ENCODE measurements at regions not wholly inside any gene's neighbourhood (a gene's known extent, or its start where the extent isn't known, plus 50 kb on each side); places are given as distances from the start of the nearest gene placed in this dataset.
A peak's percentile ranks its signal among the peaks of the same experiment; 100 is the strongest.
"Not testable (repeated sequence)": the region's sequence is repeated elsewhere in the genome, so short reads cannot be mapped to it uniquely, and the experiment has no call there.

- no peak for TF ChIP-seq CTCF (IDR thresholded peaks at IDR 0.05; ENCODE audit: low read depth, low read length)
- H3K4me3 ChIP-seq (ENCODE audit: low read depth, low read length) = no peak overlapping the region
- no peak for DNase-seq (ENCODE audit: low read depth, low spot score)
- in situ Hi-C loops (cut with HindIII; ENCODE audit: low sequenced_read_pairs) = no loop called here
These were observed 202.1 kb upstream of the UBE2E3 start for GRCh38 chr2:180778291-180778690.

GRCh38 chr2:180776921-180777320 lies 203.5 kb upstream of the UBE2E3 start:
- peak; percentile 39 for DNase-seq (ENCODE audit: low read depth, low spot score)
- TF ChIP-seq CTCF (IDR thresholded peaks at IDR 0.05; ENCODE audit: low read depth, low read length) = no peak
- H3K4me3 ChIP-seq (ENCODE audit: low read depth, low read length) = no peak overlapping the region
- in situ Hi-C loops (cut with HindIII; ENCODE audit: low sequenced_read_pairs) = no loop called here

GRCh38 chr2:180775711-180776110 lies 204.7 kb upstream of the UBE2E3 start:
- no peak for TF ChIP-seq CTCF (IDR thresholded peaks at IDR 0.05; ENCODE audit: low read depth, low read length)
- H3K4me3 ChIP-seq (ENCODE audit: low read depth, low read length) = no peak overlapping the region
- in situ Hi-C loops (cut with HindIII; ENCODE audit: low sequenced_read_pairs) = no loop called here
- no peak for DNase-seq (ENCODE audit: low read depth, low spot score)

- in situ Hi-C loops (cut with HindIII; ENCODE audit: low sequenced_read_pairs); DNase-seq (ENCODE audit: low read depth, low spot score); H3K4me3 ChIP-seq (ENCODE audit: low read depth, low read length): not testable (repeated sequence)
These were observed 215.1 kb upstream of the UBE2E3 start for GRCh38 chr2:180765316-180765715.

GRCh38 chr2:180763263-180763989 lies 217.0 kb upstream of the UBE2E3 start:
- TF ChIP-seq CTCF (IDR thresholded peaks at IDR 0.05; ENCODE audit: low read depth, low read length) = no peak

GRCh38 chr2:180761224-180761623 lies 219.2 kb upstream of the UBE2E3 start:
- in situ Hi-C loops (cut with HindIII; ENCODE audit: low sequenced_read_pairs) = no loop called here
- no peak overlapping the region for H3K4me3 ChIP-seq (ENCODE audit: low read depth, low read length)
- no peak for TF ChIP-seq CTCF (IDR thresholded peaks at IDR 0.05; ENCODE audit: low read depth, low read length)
- peak; percentile 71 for DNase-seq (ENCODE audit: low read depth, low spot score)

More at GRCh38 chr2:180763263-180763989, 217.0 kb upstream of the UBE2E3 start:
- DNase-seq (ENCODE audit: low read depth, low spot score) = no peak
- no peak overlapping the region for H3K4me3 ChIP-seq (ENCODE audit: low read depth, low read length)
- in situ Hi-C loops (cut with HindIII; ENCODE audit: low sequenced_read_pairs) = no loop called here

GRCh38 chr2:180759631-180760030 lies 220.8 kb upstream of the UBE2E3 start:
- in situ Hi-C loops (cut with HindIII; ENCODE audit: low sequenced_read_pairs) = no loop called here

More at GRCh38 chr2:180759631-180760030, 220.8 kb upstream of the UBE2E3 start:
- H3K4me3 ChIP-seq (ENCODE audit: low read depth, low read length) = no peak overlapping the region
- DNase-seq (ENCODE audit: low read depth, low spot score) = no peak
- TF ChIP-seq CTCF (IDR thresholded peaks at IDR 0.05; ENCODE audit: low read depth, low read length) = no peak

All from astrocyte of the spinal cord (primary cell).